Non-pigmented ciliary epithelial cell (primary cell): ENCODE measurements at regions not wholly inside any gene's neighbourhood (a gene's known extent, or its start where the extent isn't known, plus 50 kb on each side); places are given as distances from the start of the nearest gene placed in this dataset.
A peak's percentile ranks its signal among the peaks of the same experiment; 100 is the strongest.
"Not testable (repeated sequence)": the region's sequence is repeated elsewhere in the genome, so short reads cannot be mapped to it uniquely, and the experiment has no call there.

Experiments
- DNase-seq: peaks from one replicate; pipeline ENCODE4 v3.0.0-alpha.2; 2010; ENCODE audit warnings: low read depth

GRCh38 chr7:131148258-131148657, 179.4 kb upstream of the MKLN1 start:
- DNase-seq: no peak

DNA sequence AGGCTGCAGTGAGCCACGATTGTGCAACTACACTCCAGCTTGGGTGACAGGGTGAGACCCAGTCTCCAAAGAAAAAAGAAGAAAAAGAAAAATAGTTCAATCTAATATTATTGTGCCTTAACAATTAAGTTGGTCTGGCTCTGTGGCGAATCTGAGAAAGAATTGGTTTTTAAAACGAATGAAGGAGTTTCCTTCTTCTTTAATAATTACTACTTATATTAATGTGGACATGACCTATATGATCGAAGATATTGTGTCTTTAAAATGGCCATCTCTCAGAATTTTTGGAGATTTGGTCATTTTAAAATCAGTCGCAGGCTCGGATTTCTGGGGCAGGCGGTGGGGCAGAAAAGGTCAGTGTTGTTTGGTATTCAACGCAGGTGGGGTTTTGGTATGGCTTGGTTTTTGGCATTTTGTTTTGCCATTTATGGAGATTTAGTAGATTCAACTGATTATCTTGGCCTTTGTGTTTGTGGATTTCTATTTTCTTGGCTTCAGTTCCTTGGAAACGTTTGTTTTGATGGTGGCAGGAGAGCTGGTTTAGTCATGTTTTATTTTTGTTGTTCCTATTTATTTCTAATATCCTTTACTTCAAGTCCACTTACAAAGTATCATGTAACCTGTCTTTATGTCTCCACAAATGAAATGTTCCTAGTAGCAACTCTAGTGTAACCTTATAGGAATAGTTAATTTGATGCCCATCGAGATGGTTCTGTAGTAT, 178.8 kb upstream of the MKLN1 start:
- no peak for DNase-seq

DNA sequence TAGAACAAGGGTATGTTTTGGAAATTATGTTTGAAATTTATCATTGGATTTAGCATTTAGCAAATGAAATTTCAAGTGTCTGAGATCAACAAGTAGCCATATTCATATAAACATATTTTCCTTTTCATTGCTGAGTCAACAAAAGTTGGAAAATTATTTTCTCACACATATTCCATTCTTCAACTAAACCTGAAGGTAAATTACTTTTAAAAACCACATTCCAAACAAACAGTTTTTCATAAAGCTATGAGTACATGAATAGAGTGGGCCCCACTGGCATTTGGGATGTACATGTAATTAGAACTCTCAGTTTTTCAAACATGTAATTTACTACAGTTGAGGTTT, 178.3 kb upstream of the MKLN1 start:
- DNase-seq: no peak

DNA sequence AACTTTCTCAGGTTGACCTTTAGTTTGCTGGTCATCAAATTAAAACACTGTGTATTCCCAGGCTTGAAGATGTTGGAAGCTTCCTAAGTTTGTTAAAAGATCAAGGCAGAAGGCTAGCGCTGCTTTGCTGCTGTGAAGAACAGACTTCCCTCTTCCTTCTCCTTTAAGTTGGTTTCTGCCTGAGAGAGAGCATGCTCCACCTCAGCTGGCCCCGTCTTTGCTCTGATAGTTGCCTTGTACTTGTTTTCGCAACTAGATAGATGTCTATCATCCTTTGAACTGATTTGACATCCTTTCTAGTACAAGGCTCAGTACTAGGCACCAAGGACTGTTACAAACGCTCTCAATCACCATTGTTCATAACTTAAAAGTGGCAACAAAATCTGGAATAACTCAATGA, 177.8 kb upstream of the MKLN1 start:
- no peak for DNase-seq

DNA sequence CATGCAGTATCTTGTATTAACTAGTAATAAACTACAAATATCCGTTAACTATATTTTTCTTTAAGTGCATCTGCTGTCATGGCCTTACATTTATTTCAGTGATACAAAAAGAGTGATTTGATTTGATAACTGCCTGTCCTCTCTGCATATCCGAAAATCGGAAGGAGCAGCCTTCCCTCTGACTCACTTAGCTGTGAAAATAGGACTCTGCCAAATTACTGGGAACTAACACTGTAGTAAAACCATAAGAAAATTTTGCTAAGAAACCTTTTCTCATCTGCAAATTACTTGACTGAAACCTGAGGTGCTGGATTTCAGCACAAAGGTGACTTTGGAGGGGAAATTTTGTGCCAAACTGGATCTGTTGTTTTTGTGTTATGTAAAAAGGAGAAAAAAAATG, 176.6 kb upstream of the MKLN1 start:
- no peak for DNase-seq

GRCh38 chr7:131152766-131153165, 174.9 kb upstream of the MKLN1 start:
- no peak for DNase-seq

GRCh38 chr7:131154380-131154779, 173.3 kb upstream of the MKLN1 start:
- no peak for DNase-seq

DNA sequence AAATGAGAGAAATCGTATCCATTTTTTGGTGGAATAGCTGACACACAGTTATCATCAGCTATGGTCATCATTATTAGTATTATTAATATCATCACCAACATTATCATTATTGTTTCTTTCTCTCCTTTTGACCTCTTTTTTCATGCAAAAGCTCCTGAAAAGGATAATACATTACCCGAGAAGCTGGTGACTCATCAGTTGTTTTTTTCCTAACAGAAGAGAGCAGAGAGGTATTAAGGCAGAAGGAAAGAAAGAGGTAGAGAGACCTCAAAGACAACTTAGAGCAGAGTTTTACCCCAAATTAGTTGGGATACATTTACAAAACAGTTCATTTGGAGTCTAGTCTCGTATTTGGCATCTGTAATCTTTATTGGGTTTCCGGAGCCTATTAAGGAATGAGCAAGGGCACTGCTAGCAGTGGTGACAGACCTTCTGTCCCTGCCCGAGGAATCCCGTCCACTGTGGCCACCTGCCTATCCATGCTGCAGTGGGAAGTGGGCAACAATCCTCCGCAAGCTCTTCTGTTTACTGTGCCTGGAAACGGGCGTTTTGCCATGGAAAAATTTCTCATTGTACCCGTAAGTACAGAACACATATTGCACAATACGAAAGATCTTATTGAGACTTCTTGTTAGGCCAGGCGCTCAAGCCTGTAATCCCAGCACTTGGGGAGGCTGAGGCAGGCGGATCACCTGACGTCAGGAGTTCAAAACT, 170.0 kb upstream of the MKLN1 start:
- no peak for DNase-seq

DNA sequence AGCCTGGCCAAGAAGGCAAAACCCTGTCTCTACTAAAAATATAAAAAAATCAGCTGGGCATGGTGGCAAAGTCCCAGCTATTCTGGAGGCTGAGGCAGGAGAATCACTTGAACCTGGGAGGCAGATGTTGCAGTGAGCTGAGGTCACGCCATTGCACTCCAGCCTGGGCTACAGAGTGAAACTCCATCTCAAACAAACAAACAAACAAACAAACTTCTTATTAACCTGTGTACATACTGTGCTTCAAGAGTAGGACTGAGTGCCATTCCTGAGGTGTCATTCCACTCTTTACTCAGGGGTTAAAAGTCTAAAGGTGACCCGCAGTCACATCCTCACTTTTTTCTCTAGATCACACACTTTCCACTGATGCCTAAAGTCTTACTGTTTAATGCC, 169.4 kb upstream of the MKLN1 start:
- DNase-seq: not testable (repeated sequence)

DNA sequence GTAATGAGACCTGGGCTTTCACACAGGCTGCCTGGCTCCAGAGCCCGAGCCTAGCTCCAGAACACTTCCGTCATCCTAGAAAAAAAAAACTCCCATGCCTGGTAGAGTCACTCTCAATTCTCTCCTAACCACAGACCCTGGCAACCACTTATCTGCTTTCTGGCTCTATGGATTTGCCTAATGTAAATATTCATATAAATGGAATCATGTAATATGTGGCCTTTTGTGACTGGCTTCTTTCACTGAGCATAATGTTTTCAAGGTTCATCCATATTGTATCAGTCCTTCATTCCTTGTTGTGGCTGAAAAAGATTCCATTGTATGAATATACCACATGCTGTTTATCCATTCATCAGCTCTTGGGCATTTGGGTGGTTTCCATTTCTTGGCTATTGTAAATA, 167.7 kb upstream of the MKLN1 start:
- DNase-seq: peak; percentile 46

- no peak for DNase-seq
These were observed 166.6 kb upstream of the MKLN1 start for GRCh38 chr7:131161103-131161502.

DNA sequence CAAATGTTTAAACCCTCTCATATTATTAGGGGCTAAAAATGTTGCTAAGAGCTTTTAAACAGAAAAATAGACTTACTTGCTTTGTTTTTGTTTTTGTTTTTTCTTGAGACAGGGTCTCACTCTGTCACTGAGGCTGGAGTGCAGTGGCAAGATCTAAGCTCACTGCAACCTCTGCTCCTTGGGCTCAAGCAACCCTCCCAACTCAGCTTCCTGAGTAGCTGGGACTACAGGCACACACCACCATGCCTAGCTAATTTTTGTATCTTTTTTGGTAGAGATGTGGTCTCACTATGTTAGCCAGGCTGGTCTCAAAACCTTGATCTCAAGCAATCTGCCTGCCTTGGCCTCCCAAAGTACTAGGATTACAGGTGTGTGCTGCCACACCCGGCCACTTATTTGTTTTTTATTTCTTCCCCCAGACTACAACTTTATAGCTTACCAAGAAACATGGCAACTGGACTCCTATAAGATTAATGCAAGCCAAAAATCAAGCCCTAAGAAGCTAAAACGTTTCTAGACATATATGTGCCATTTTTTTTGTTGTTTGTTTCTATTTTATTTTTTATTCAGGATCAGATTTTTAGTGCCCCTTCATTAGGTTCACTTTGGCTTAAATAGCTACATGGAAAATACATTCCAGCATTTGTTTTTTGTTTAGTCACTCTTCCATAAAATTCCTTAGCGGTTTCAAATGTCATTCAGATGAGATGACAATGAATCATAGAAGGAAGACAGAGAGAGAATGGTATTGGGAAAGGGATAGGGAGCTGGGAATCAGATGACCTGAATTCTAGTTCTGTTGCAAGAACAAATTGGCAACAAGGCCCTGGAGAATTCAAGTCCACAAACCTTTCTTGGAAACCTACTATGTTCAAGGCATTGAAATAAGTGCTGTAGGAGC, 163.4 kb upstream of the MKLN1 start:
- DNase-seq: peak; percentile 70

DNA sequence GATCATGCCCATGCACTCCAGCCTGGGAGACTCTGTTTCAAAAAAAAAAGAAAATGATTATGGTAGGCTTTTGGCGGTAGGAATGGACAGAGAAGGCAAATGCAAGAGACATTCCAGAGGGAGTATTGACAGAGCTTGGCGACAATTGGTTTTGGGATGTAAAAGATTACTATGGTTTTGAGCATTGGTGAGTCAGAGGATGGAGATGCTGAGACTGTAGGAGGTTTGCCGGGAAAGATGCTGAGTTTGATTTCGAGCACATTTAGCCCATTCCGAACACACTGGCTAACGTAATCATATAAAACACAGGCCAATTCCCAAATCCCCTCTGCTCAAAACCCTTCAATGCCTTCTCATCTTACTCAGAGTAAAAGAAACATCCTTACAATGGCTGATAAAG, 161.6 kb upstream of the MKLN1 start:
- DNase-seq: no peak

DNA sequence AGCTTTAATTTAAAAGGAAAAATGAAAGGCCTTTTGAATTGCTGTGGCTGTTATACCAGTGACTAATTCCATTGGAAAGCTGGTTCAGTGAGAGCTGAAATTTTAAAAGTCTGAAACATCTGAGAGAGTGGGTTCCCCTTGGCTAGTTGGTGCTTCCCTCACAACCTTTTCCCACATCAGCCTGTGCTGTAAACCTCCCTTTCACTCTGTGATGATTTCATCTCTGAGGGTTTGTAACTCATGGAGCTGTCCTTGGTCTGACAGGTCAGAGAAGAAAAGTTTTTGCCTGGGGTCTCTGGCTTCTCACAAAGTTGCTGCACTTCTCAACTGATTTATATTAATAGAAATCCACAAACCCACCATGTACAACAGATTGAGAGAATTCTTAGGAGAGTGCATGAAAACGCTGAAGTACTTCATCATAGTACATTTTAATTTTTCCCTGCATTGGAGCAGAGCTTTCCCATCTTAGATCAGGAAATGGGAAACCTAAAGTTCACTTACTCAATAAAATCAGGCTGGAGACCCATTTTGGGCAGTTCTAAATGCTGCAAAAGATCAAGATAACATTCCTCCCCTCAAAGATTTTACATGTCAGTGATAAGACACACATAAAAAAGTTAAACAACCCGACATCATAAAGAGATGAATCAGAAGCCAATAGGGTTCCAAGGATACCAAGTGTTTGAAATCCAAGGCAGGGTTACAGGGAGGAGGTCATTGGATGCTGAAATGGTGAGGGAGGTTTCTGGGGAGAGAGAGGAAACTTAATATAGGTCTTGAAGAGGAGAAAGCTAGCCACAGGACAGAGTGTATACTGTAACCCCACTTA, 157.0 kb upstream of the MKLN1 start:
- no peak for DNase-seq

GRCh38 chr7:131173145-131173890, 154.4 kb upstream of the MKLN1 start:
- DNase-seq: no peak

DNA sequence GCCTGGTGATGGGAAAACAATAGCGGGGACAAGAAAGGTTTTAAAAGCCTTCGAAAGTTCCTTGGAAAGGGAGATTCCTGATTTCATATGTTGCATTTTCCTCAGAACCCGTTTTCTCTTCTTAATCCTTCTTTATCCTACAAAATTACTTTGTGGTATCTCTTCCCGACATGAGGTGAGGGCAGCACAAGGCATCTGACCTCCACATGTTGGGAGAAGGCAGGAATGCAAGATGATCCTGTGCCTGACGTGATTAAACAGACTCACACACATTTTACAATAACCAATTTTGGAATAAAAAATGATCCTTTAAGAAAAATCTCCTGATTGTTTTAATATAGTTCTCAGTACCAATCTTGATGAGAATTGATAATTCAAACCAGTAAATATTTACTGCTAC, 153.3 kb upstream of the MKLN1 start:
- DNase-seq: no peak

- no peak for DNase-seq
These were observed 152.8 kb upstream of the MKLN1 start for GRCh38 chr7:131174855-131175254.

DNA sequence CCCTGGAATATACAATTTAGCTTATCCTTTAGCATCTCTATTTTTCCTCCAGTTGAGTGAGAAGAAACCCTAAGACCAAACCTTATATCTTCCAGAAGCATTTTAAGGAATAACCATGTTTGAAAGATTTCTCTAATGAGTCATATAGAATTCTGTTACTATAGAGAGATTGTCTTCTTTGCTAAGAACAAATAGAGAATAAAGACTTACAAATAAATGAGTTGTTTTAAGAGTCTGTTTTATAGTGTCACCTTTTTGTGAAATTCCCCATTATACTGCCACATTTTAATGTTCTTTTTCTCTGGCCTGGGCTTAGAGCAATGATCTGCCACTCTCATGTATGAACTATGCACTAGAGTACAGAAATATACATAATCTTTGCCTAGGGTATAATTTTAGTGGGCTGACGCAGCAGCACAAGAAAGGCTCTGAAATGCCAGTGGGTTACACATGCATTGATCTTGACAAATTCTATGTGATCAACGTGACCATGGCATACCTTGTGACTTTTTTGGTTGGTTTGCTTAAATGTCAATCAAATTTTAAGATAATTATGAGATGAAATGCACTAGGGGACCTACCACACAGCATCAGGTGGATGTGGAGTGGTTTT, 145.1 kb upstream of the MKLN1 start:
- DNase-seq: no peak

DNA sequence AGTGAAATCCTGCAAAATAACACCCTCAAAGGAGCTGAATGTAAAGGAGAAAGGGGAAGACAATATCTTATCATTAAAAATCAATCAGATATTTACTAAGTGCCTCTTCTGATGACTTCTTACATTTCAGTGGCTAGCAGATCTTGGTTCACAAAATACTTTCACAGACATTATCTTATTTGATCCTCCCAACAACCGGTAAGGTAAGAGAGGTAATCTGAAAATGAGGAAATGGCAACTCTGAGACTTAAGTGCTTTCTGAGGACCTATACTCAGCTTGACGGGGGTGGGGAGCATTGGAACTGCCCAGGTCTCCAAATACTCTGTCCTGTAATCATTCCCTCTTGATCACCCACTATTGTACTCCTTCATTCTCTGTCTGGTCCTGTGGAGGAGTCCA, 144.6 kb upstream of the MKLN1 start:
- DNase-seq: no peak

GRCh38 chr7:131183611-131184119, 144.0 kb upstream of the MKLN1 start:
- DNase-seq: no peak

DNA sequence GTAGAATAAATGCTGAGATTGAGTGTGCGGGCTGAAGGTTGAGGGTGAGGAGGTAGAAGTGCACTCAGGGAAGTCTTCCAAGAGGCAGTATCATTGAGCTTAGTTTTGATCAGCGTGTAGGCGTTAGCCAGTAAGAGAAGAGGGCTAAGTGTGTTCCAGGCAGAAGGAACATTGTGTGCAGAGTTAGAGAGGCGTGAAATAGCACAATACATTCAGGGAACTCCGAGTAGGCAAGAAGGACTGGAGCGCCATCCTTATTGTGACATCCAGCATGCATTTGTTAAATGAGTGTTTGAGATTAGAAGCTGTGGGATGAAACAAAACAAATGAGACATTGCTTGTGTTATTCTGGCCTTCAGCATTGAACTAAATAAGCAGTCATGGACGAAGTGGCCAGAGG, 140.9 kb upstream of the MKLN1 start:
- no peak for DNase-seq
